ENCODE measurements at regions not wholly inside any gene's neighbourhood (a gene's known extent, or its start where the extent isn't known, plus 50 kb on each side); places are given as distances from the start of the nearest gene placed in this dataset.

- TF ChIP-seq CTCF (IDR thresholded peaks at IDR 0.05), result no peak
Observed at GRCh38 chr18:55845221-55845620, 257.2 kb upstream of the TCF4 start.

DNA sequence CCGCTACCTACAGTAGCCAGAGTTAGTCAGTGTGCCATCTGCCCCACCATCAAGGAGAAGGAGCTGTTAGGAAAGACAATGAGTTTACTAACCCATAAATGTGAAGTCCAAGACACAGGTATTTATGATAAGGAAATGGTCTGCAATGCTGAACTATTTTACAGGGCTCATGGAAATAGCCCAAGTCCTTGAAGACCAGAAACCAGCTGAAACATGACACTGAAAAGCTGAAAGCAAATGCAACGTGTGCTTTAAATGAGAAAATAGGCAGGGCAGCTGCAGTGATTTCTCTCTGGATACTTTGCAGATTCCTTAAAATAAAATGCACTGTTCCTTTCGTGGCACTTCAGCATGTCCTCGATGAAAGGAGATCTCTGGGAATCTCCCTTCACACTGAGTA is 256.4 kb upstream of the TCF4 start:
- no peak for TF ChIP-seq CTCF (IDR thresholded peaks at IDR 0.05)

GRCh38 chr18:55841314-55841713 is 253.3 kb upstream of the TCF4 start:
- TF ChIP-seq CTCF (IDR thresholded peaks at IDR 0.05), result no peak

DNA sequence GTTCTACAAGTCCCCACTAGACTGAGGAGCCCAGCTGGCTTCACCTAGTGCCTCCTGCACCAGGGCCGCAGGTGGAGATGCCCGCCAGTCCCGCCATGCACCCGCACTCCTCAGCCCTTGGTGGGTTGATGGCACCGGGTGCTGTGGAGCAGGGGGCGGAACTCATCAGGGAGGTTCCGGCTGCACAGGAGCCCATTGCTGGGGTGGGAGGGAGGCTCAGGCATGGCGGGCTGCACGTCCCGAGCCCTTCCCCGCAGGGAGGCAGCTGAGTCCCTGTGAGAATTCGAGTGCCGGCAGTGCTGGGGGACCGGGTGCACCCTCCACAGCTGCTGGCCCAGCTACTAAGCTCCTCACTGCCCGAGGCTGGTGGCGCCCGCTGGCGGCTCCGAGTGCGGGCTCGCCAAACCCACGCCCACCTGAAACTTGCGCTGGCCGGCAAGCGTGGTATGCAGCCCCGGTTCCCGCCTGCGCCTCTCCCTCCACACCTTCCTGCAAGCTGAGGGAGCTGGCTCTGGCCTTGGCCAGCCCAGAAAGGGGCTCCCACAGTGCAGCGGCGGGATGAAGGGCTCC is 252.7 kb upstream of the TCF4 start:
- TF ChIP-seq CTCF (IDR thresholded peaks at IDR 0.05), result no peak

DNA sequence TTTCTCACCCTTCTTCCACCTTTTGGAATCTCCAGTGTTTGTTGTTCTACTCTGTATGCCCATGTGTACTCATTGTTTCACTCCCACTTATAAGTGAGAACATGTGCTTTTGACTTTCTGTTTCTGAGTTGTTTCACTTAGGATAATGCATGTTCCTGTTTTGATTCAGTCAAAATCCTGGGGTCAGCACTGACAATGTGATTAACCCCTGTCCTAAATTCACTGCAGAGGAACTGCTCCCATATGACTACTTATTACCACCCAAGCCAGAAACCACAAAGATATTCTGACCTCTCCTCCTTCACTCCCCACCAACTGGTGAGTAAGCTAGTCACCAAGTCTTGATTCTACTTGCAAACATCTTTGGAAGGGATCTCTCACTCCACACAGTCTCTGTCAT is 251.4 kb upstream of the TCF4 start:
- TF ChIP-seq CTCF (IDR thresholded peaks at IDR 0.05), result no peak

DNA sequence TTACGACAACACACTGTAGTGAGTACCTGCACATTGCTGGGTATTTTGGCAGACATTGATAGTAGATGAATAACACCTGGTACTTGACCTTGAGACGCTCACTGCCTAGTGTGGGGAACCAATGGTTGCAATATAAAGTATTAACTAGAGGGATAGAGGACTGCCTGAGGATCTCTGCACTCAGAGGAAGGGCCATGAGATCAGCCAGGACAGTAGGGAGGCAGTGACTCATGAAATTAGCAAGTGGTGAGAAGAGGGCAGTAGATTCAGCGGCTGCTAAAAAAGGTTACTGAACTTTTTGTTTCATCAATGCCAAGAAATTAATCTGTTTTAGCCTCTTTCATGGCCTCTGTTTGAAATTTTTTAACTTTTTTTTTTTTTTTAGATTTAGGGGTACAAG is 250.8 kb upstream of the TCF4 start:
- no peak for TF ChIP-seq CTCF (IDR thresholded peaks at IDR 0.05)

- no peak for TF ChIP-seq CTCF (IDR thresholded peaks at IDR 0.05)
Observed at GRCh38 chr18:55838319-55838718, 250.3 kb upstream of the TCF4 start.

GRCh38 chr18:55833543-55833942 is 245.6 kb upstream of the TCF4 start:
- TF ChIP-seq CTCF (IDR thresholded peaks at IDR 0.05), result no peak
